Fibroblast of lung (primary cell): ENCODE measurements at regions not wholly inside any gene's neighbourhood (a gene's known extent, or its start where the extent isn't known, plus 50 kb on each side); places are given as distances from the start of the nearest gene placed in this dataset.

Experiments
- DNase-seq, 2 donors: peaks; one replicate each; pipeline versions ENCODE4 v3.0.0 to v3.0.0-alpha.2; 2010; ENCODE audit warnings: low read depth in 2 of 2
- H2AFZ ChIP-seq: 2 replicates; pipeline ENCODE4 v1.5.1; 2012; ENCODE audit warnings: low read length, control low read depth, inconsistent platforms
- H3K27ac ChIP-seq: 2 replicates; pipeline ENCODE4 v1.5.1; 2011; ENCODE audit warnings: low read length, control low read depth; ENCODE audit not compliant: insufficient read depth
- H3K27me3 ChIP-seq: 2 replicates; pipeline ENCODE4 v1.5.1; 2011; ENCODE audit warnings: mild to moderate bottlenecking, low read length; ENCODE audit not compliant: control insufficient read depth, insufficient read depth
- H3K36me3 ChIP-seq: 2 replicates; pipeline ENCODE4 v1.5.1; 2011; ENCODE audit warnings: low read length; ENCODE audit not compliant: control insufficient read depth, insufficient read depth
- H3K4me1 ChIP-seq: 2 replicates; pipeline ENCODE4 v1.5.1; 2011; ENCODE audit warnings: low read length; ENCODE audit not compliant: control insufficient read depth, insufficient read depth; ENCODE audit errors: extremely low read depth
- H3K4me2 ChIP-seq: 2 replicates; pipeline ENCODE4 v1.5.1; 2011; ENCODE audit warnings: low read length, control low read depth; ENCODE audit not compliant: insufficient read depth; ENCODE audit errors: extremely low read depth
- H3K4me3 ChIP-seq, 4 experiments: fragments of 200-600 bp in 1 of 4; sonication (generic) in 1 of 4; replicated peaks in 1 of 4; 2 replicates each; pipeline ENCODE4 v1.5.1; 2011 to 2016; ENCODE audit warnings: low read length in 4 of 4, low read depth in 3 of 4, mild to moderate bottlenecking in 3 of 4, control low read depth in 2 of 4, inconsistent platforms in 1 of 4, mixed read lengths in 1 of 4; ENCODE audit not compliant: insufficient read depth in 1 of 4; ENCODE audit errors: control extremely low read depth in 1 of 4
- H3K79me2 ChIP-seq: 2 replicates; pipeline ENCODE4 v1.5.1; 2012; ENCODE audit warnings: mild to moderate bottlenecking, low read length, inconsistent platforms; ENCODE audit not compliant: control insufficient read depth, insufficient read depth
- H3K9ac ChIP-seq: 2 replicates; pipeline ENCODE4 v1.5.1; 2011; ENCODE audit warnings: mild to moderate bottlenecking, low read length, control low read depth; ENCODE audit not compliant: insufficient read depth
- H3K9me3 ChIP-seq: 2 replicates; pipeline ENCODE4 v1.5.1; 2012; ENCODE audit warnings: low read depth, low read length; ENCODE audit not compliant: control insufficient read depth, insufficient read depth
- H4K20me1 ChIP-seq: 2 replicates; pipeline ENCODE4 v1.5.1; 2011; ENCODE audit warnings: low read length; ENCODE audit not compliant: control insufficient read depth, insufficient read depth; ENCODE audit errors: extremely low read depth
- CTCF ChIP-seq, 2 donors: IDR thresholded peaks in 1 of 2; conservative IDR thresholded peaks in 1 of 2; 1 replicate in 1 of 2; 2 replicates in 1 of 2; pipeline ENCODE4 v1.5.1; 2011 to 2012; ENCODE audit warnings: low read length in 2 of 2, control low read depth in 1 of 2, inconsistent platforms in 1 of 2, low read depth in 1 of 2, mild to moderate bottlenecking in 1 of 2
- EZH2 ChIP-seq: IDR thresholded peaks from 2 replicates; pipeline ENCODE4 v1.5.1; 2012; ENCODE audit warnings: low read length, control low read depth, mild to moderate bottlenecking; ENCODE audit errors: missing control alignments

GRCh38 chr18:67144329-67144728 lies 372.2 kb downstream of the DSEL start:
- Histone ChIP-seq H2AFZ (no peak overlapping the region), H4K20me1 (no peaks in the 10 kb centered on the region), H3K4me3 (no peak overlapping the region), H3K27me3 (no peaks in the 10 kb centered on the region), H3K4me2 (no peak overlapping the region), H3K79me2 (no peaks in the 10 kb centered on the region), H3K27ac (no peak overlapping the region), H3K4me1 (no peaks in the 10 kb centered on the region), H3K9ac (no peak overlapping the region), H3K36me3 (no peaks in the 10 kb centered on the region), H3K9me3 (no peaks in the 10 kb centered on the region)
- TF ChIP-seq CTCF (conservative IDR thresholded peaks at IDR 0.05 in 1 of 2, IDR thresholded peaks at IDR 0.05 in 1 of 2; ENCODE audit: low read depth in 1 of 2, low read length in 2 of 2) (no peak), EZH2 (no peak)
- no peak for DNase-seq

- no peaks in the 10 kb centered on the region for H3K36me3 ChIP-seq
- H3K9ac ChIP-seq = no peak overlapping the region
- no peak overlapping the region for H3K4me2 ChIP-seq
- H3K9me3 ChIP-seq = no peaks in the 10 kb centered on the region
- TF ChIP-seq EZH2 (no peak), CTCF (conservative IDR thresholded peaks at IDR 0.05 in 1 of 2, IDR thresholded peaks at IDR 0.05 in 1 of 2; ENCODE audit: low read depth in 1 of 2, low read length in 2 of 2) (no peak)
- no peaks in the 10 kb centered on the region for H4K20me1 ChIP-seq
- no peak for DNase-seq
- no peak overlapping the region for H3K4me3 ChIP-seq
- H3K27me3 ChIP-seq = no peaks in the 10 kb centered on the region
- H3K4me1 ChIP-seq = no peaks in the 10 kb centered on the region
- H3K27ac ChIP-seq = no peak overlapping the region
- no peaks in the 10 kb centered on the region for H3K79me2 ChIP-seq
- no peak overlapping the region for H2AFZ ChIP-seq
Observed at GRCh38 chr18:67143028-67143427, 373.5 kb downstream of the DSEL start.

GRCh38 chr18:67142604-67143003 lies 373.9 kb downstream of the DSEL start:
- H3K9me3 ChIP-seq = no peaks in the 10 kb centered on the region
- H3K36me3 ChIP-seq = no peaks in the 10 kb centered on the region
- DNase-seq = no peak
- H3K4me3 ChIP-seq = no peak overlapping the region
- no peak overlapping the region for H2AFZ ChIP-seq
- no peaks in the 10 kb centered on the region for H3K4me1 ChIP-seq
- TF ChIP-seq EZH2 (no peak), CTCF (conservative IDR thresholded peaks at IDR 0.05 in 1 of 2, IDR thresholded peaks at IDR 0.05 in 1 of 2; ENCODE audit: low read depth in 1 of 2, low read length in 2 of 2) (no peak)
- no peaks in the 10 kb centered on the region for H3K79me2 ChIP-seq
- H3K4me2 ChIP-seq = no peak overlapping the region
- no peak overlapping the region for H3K9ac ChIP-seq
- H3K27ac ChIP-seq = no peak overlapping the region
- no peaks in the 10 kb centered on the region for H4K20me1 ChIP-seq
- no peaks in the 10 kb centered on the region for H3K27me3 ChIP-seq
